GM18870 (cell line): ENCODE measurements at regions not wholly inside any gene's neighbourhood (a gene's known extent, or its start where the extent isn't known, plus 50 kb on each side); places are given as distances from the start of the nearest gene placed in this dataset.
"Not testable (repeated sequence)": the region's sequence is repeated elsewhere in the genome, so short reads cannot be mapped to it uniquely, and the experiment has no call there.

Experiments
- ATAC-seq: cut with Tn5 transposase; IDR thresholded peaks from one replicate; pipeline ENCODE4 v1.9.1; 2021; ENCODE audit warnings: moderate library complexity; ENCODE audit not compliant: unreplicated experiment

GRCh38 chr7:80298201-80298600 is 163.6 kb downstream of the GNAI1 start:
- ATAC-seq, result no peak

GRCh38 chr7:80294346-80294745 is 159.7 kb downstream of the GNAI1 start:
- ATAC-seq, result no peak

GRCh38 chr7:80292634-80293033 is 158.0 kb downstream of the GNAI1 start:
- not testable (repeated sequence) for ATAC-seq

DNA sequence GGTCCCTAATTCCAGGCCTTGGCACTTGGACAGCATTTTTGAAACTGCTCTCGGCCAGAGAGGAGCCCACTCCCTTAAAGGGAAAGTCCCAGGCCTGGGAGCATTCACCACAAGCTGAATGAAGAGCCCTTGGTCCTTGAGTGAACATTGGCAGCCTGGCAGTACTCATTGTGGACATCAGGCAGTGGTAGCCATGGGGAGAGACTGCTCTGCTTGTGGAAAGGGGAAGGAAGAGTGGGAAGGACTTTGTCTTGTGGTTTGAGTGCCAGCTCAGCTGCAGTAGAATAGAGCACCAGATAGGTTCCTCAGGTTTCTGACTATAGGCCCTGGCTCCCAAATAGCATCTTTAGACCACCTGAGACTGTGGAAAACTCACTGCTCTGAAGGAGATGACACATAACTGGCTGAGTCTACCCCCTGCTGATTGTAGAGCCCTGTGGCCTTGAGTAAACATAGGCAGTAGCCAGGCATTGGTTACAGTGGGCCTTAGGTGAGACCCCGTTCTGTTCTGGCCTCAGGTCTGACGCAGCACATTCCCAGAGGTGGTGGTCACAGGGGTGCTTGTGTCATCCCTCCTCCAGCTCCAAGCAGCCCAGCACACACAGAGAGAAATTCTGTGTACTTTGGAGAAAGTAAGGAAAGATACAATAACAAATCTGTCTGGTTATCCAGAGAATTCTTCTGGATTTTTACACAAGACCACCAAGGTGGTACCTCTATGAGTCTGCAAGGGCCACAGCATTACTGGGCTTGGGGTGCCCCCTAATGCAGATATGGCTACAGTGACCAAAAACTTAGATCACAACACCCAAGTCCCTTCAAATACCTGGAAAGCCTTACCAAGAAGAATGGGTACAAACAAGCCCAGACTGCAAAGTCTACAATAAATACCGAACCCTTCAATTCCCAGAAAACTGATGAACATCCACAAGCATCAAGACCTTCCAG is 153.8 kb downstream of the GNAI1 start:
- ATAC-seq, result no peak

GRCh38 chr7:80287400-80288174 is 153.0 kb downstream of the GNAI1 start:
- ATAC-seq, result no peak

DNA sequence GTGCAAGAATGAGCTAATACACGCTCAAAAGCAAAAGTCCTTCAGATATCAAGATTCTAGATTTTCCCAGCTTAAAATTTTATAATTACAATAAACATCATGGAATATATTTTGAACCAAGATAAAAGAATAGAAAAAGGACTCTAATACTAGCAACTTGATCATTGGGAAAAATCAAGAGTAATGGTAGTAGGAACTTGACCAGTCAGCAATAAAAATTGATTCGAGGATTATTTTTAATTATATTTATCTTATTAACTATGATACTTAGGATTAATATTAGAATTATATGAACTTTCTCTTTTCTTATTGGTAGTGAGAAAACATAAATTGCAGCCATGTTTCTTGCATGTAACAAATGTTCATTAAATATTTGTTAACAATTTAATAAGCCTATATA is 152.0 kb downstream of the GNAI1 start:
- no peak for ATAC-seq

DNA sequence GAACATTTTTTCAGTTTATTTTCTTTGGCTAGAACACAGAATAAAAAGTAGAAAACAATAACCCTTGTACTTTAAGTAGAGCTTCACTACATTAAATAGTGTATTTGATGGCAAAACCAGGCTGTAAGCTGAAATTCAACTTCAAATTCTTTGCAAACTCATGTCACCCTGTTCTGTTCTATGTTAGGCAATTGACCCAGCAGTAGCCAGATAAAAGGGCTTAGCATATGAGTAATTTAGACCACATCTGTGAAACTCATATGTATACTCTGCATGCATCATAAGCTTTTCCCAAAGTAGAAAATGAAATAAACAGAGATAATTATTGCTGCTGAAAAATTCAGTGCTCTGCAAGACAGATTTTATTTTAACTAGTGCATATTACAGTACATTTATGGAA is 150.2 kb downstream of the GNAI1 start:
- no peak for ATAC-seq

DNA sequence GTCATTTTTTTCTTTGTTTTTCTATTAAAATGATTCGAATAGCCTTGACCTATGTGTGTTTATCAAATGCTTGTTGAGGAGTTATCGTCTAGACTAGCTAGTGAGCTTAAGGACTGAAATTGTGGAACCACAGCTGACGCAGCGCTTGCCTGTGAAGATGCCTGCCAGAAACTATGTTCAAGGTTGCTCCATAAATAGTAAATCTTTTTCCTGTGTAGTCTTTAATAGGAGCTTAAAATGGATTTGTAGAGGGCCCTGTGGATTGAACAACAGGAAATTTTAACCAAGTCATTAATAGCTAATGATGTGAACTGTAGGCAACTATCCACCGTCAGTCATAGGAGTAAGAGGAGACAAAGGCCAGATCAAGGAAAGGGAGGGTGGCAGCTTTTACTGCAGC is 145.1 kb downstream of the GNAI1 start:
- ATAC-seq, result no peak

- no peak for ATAC-seq
These were observed 144.1 kb downstream of the GNAI1 start for GRCh38 chr7:80278737-80279136.

DNA sequence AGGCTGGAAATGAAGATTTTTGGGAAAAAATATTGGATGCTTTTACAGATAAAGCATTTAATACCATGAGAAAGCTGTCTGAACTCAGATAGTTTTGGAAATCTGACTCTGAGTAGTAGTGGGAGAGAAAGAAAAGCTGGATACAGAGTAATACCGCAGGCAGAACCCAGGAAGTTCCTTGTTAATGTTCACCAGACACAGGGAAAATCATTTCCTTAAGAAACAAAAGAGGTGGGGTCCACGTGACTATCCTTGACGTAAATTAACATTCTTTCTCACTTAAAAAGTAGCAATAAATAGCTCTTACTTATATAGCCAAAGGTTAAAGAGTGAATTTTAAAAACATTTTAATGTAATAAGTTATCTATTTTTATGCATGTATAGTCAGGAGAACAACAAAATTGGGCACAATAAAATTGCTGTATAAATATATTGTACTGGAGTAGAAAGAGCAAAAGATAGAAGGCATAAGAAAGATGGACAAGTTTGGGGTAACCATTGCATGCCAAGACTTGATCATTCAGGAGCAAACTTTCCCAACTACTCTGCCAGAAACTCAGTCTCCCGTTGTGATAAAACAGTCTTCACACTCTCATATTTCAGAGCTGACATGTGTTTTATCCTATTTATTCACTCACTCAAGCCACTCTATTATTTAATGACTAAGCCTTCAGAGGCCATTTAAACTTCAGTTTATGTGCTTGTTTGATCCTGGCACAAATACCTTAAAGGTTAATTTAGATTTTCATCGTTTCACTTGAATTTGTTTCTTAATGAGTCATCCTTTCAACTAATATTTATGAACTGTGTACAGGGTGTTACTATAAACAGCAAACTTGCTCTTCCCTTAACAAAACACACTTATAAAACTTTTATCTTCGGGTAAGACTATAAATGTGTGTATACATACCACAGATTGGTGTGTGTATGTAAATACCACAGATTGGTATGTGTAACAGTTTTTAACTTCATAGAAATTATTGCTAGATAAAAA is 143.1 kb downstream of the GNAI1 start:
- no peak for ATAC-seq
